ENCODE measurements at regions not wholly inside any gene's neighbourhood (a gene's known extent, or its start where the extent isn't known, plus 50 kb on each side); places are given as distances from the start of the nearest gene placed in this dataset.
A peak's percentile ranks its signal among the peaks of the same experiment; 100 is the strongest.

DNA sequence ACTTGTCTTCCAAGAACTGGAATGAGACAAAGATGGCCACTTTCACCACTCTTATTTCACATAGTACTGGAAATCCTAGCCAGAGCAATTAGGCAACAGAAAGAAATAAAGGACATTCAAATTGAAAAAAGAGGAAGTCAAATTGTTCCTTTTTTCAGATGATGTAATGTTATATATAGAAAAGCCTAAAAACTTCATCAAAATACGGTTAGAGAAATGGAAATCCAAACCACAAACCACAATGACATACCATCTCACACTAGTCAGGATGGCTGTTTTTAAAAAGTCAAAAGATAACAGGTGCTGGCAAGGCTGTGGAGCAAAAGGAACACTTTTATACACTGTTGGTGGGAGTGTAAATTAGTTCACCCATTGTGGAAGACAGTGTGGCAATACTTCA is 113.3 kb upstream of the SPRY2 start (continued):
- TF ChIP-seq, protein P1, sequence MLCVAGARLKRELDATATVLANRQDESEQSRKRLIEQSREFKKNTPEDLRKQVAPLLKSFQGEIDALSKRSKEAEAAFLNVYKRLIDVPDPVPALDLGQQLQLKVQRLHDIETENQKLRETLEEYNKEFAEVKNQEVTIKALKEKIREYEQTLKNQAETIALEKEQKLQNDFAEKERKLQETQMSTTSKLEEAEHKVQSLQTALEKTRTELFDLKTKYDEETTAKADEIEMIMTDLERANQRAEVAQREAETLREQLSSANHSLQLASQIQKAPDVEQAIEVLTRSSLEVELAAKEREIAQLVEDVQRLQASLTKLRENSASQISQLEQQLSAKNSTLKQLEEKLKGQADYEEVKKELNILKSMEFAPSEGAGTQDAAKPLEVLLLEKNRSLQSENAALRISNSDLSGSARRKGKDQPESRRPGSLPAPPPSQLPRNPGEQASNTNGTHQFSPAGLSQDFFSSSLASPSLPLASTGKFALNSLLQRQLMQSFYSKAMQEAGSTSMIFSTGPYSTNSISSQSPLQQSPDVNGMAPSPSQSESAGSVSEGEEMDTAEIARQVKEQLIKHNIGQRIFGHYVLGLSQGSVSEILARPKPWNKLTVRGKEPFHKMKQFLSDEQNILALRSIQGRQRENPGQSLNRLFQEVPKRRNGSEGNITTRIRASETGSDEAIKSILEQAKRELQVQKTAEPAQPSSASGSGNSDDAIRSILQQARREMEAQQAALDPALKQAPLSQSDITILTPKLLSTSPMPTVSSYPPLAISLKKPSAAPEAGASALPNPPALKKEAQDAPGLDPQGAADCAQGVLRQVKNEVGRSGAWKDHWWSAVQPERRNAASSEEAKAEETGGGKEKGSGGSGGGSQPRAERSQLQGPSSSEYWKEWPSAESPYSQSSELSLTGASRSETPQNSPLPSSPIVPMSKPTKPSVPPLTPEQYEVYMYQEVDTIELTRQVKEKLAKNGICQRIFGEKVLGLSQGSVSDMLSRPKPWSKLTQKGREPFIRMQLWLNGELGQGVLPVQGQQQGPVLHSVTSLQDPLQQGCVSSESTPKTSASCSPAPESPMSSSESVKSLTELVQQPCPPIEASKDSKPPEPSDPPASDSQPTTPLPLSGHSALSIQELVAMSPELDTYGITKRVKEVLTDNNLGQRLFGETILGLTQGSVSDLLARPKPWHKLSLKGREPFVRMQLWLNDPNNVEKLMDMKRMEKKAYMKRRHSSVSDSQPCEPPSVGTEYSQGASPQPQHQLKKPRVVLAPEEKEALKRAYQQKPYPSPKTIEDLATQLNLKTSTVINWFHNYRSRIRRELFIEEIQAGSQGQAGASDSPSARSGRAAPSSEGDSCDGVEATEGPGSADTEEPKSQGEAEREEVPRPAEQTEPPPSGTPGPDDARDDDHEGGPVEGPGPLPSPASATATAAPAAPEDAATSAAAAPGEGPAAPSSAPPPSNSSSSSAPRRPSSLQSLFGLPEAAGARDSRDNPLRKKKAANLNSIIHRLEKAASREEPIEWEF (IDR thresholded peaks at IDR 0.05; ENCODE audit: insufficient replicate concordance, low read depth, low read length): no peak
- TF ChIP-seq ZNF24 (IDR thresholded peaks at IDR 0.05): peak; percentile 55; the same call in 1 of the 2 replicates
- no peak; the same call in 1 of the 2 replicates for TF ChIP-seq SREBF1 (IDR thresholded peaks at IDR 0.05; ENCODE audit: low read length)
- TF ChIP-seq SMAD5 (IDR thresholded peaks at IDR 0.05; ENCODE audit: low read depth): no peak
- no peak for TF ChIP-seq YBX1 (IDR thresholded peaks at IDR 0.05)
- peak; percentile 67; the same call in 1 of the 2 replicates for TF ChIP-seq MEF2A (IDR thresholded peaks at IDR 0.05; ENCODE audit: insufficient read depth, low read depth, low read length)
- TF ChIP-seq, protein P2, sequence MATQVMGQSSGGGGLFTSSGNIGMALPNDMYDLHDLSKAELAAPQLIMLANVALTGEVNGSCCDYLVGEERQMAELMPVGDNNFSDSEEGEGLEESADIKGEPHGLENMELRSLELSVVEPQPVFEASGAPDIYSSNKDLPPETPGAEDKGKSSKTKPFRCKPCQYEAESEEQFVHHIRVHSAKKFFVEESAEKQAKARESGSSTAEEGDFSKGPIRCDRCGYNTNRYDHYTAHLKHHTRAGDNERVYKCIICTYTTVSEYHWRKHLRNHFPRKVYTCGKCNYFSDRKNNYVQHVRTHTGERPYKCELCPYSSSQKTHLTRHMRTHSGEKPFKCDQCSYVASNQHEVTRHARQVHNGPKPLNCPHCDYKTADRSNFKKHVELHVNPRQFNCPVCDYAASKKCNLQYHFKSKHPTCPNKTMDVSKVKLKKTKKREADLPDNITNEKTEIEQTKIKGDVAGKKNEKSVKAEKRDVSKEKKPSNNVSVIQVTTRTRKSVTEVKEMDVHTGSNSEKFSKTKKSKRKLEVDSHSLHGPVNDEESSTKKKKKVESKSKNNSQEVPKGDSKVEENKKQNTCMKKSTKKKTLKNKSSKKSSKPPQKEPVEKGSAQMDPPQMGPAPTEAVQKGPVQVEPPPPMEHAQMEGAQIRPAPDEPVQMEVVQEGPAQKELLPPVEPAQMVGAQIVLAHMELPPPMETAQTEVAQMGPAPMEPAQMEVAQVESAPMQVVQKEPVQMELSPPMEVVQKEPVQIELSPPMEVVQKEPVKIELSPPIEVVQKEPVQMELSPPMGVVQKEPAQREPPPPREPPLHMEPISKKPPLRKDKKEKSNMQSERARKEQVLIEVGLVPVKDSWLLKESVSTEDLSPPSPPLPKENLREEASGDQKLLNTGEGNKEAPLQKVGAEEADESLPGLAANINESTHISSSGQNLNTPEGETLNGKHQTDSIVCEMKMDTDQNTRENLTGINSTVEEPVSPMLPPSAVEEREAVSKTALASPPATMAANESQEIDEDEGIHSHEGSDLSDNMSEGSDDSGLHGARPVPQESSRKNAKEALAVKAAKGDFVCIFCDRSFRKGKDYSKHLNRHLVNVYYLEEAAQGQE (IDR thresholded peaks at IDR 0.05; ENCODE audit: low read depth, low read length): no peak
- peak; percentile 64; the same call in 1 of the 2 replicates for TF ChIP-seq MYB (IDR thresholded peaks at IDR 0.05; ENCODE audit: borderline replicate concordance, low read depth, low read length)
- TF ChIP-seq SREBF2 (IDR thresholded peaks at IDR 0.05; ENCODE audit: low read length): no peak
- TF ChIP-seq IRF4 (IDR thresholded peaks at IDR 0.05; ENCODE audit: low read depth, low read length): no peak
- TF ChIP-seq, protein P3, sequence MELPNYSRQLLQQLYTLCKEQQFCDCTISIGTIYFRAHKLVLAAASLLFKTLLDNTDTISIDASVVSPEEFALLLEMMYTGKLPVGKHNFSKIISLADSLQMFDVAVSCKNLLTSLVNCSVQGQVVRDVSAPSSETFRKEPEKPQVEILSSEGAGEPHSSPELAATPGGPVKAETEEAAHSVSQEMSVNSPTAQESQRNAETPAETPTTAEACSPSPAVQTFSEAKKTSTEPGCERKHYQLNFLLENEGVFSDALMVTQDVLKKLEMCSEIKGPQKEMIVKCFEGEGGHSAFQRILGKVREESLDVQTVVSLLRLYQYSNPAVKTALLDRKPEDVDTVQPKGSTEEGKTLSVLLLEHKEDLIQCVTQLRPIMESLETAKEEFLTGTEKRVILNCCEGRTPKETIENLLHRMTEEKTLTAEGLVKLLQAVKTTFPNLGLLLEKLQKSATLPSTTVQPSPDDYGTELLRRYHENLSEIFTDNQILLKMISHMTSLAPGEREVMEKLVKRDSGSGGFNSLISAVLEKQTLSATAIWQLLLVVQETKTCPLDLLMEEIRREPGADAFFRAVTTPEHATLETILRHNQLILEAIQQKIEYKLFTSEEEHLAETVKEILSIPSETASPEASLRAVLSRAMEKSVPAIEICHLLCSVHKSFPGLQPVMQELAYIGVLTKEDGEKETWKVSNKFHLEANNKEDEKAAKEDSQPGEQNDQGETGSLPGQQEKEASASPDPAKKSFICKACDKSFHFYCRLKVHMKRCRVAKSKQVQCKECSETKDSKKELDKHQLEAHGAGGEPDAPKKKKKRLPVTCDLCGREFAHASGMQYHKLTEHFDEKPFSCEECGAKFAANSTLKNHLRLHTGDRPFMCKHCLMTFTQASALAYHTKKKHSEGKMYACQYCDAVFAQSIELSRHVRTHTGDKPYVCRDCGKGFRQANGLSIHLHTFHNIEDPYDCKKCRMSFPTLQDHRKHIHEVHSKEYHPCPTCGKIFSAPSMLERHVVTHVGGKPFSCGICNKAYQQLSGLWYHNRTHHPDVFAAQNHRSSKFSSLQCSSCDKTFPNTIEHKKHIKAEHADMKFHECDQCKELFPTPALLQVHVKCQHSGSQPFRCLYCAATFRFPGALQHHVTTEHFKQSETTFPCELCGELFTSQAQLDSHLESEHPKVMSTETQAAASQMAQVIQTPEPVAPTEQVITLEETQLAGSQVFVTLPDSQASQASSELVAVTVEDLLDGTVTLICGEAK (IDR thresholded peaks at IDR 0.05; ENCODE audit: borderline replicate concordance): no peak
- no peak; the same call in 1 of the 2 replicates for TF ChIP-seq RAD51 (IDR thresholded peaks at IDR 0.05)
- TF ChIP-seq STAT1 (conservative IDR thresholded peaks at IDR 0.05): no peak
- no peak for TF ChIP-seq RAD21 (IDR thresholded peaks at IDR 0.05; ENCODE audit: insufficient read depth, low read depth, low read length)
- no peak for TF ChIP-seq FOS (IDR thresholded peaks at IDR 0.05; ENCODE audit: borderline replicate concordance, extremely low read depth, insufficient read length)
- no peak for TF ChIP-seq PML (IDR thresholded peaks at IDR 0.05; ENCODE audit: low read length)
- peak; percentile 99 for TF ChIP-seq ATF7 (IDR thresholded peaks at IDR 0.05; ENCODE audit: low read depth)
- TF ChIP-seq JUND (IDR thresholded peaks at IDR 0.05; ENCODE audit: low read depth, low read length): peak; percentile 24; the same call in 1 of the 2 replicates
- peak; percentile 95 for TF ChIP-seq CBFB (IDR thresholded peaks at IDR 0.05; ENCODE audit: low read depth)

Data from GM12878 (cell line).